Heart left ventricle (tissue), 16 donors: ENCODE measurements at regions not wholly inside any gene's neighbourhood (a gene's known extent, or its start where the extent isn't known, plus 50 kb on each side); places are given as distances from the start of the nearest gene placed in this dataset.

Source experiments
- ATAC-seq, 4 donors: fragments of 200-7000 bp; cut with Tn5 transposase; one replicate each; pipeline ENCODE4 v1.9.1; 2020 to 2022; ENCODE audit warnings: moderate library complexity in 4 of 4, mild to moderate bottlenecking in 3 of 4, moderate number of reproducible peaks in 1 of 4
- DNase-seq, 5 donors: peaks; one replicate each; pipeline ENCODE4 v3.0.0-alpha.2; 2020
- H3K27ac ChIP-seq, 12 donors: fragments of 200-600 bp; sonication (generic) in 4 of 12; one replicate each; pipeline versions ENCODE4 v1.5.0 to v1.8.0; 2016 to 2022; ENCODE audit warnings: mild to moderate bottlenecking in 2 of 12
- H3K27me3 ChIP-seq, 9 donors: fragments of 200-600 bp; sonication (generic) in 2 of 9; one replicate each; pipeline versions ENCODE4 v1.5.1 to v1.8.0; 2016 to 2022; ENCODE audit warnings: mild to moderate bottlenecking in 3 of 9
- H3K36me3 ChIP-seq, 9 donors: fragments of 200-600 bp; sonication (generic) in 2 of 9; one replicate each; pipeline versions ENCODE4 v1.5.0 to v1.8.0; 2018 to 2022; ENCODE audit warnings: mild to moderate bottlenecking in 2 of 9
- H3K4me1 ChIP-seq, 12 donors: fragments of 200-600 bp; sonication (generic) in 4 of 12; one replicate each; pipeline versions ENCODE4 v1.5.0 to v1.8.0; 2016 to 2022; ENCODE audit warnings: mild to moderate bottlenecking in 3 of 12
- H3K4me3 ChIP-seq, 12 donors: fragments of 200-600 bp; sonication (generic) in 4 of 12; one replicate each; pipeline versions ENCODE4 v1.5.0 to v1.8.0; 2017 to 2022; ENCODE audit warnings: mild to moderate bottlenecking in 9 of 12, moderate library complexity in 4 of 12
- H3K9me3 ChIP-seq, 12 donors: fragments of 200-600 bp; sonication (generic) in 4 of 12; one replicate each; pipeline versions ENCODE4 v1.5.0 to v1.8.0; 2016 to 2022; ENCODE audit warnings: mild to moderate bottlenecking in 1 of 12
- POLR2A ChIP-seq, 2 donors: fragments of 450-650 bp; IDR thresholded peaks; one replicate each; pipeline ENCODE4 v1.6.1; 2017; ENCODE audit warnings: antibody characterized with exemption in 2 of 2, mild to moderate bottlenecking in 2 of 2, moderate library complexity in 2 of 2
- WGBS, 4 donors: extraction: QIAGEN DNeasy Blood & Tissue Kit in 2 of 4; methylation state at CpG; one replicate each; pipeline versions ENCODE4 v1.1.5 to v1.1.7; 2013 to 2018; 5-methylcytosine and 5-hydroxymethylcytosine counted together
- intact Hi-C, 10 donors: fragments of 100-400 bp; cut with DNase I; formaldehyde crosslinking; loops; one replicate each; pipeline versions ENCODE4 v1.11.1 to v1.14.2; 2022
- TF ChIP-seq, protein P1 (sequence below), 12 donors: fragments of 200-600 bp; sonication (generic) in 4 of 12; IDR thresholded peaks; one replicate each; pipeline versions ENCODE4 v1.5.0 to v1.8.0; 2018 to 2022; ENCODE audit warnings: antibody characterized with exemption in 12 of 12, mild to moderate bottlenecking in 5 of 12
- donor health status: ischemic (EF 13 %, LVEDD 7.1; RV severe dilation, severe dysfunction).
- donor health status: healthy with polysubstance abuse.
- donor health status: DM: no; HTN: yes; CAD: no.
- donor health status: DM: no; HTN: no; CAD: no.
- donor health status: ischemic (EF 25% LVEDD 6.9; RV normal size, moderate dysfunction).
- donor health status: ischemic (EF 25% LVEDD 5.7; RV mildly dilated, moderate dysfunction).
- donor health status: healthy.
- donor health status: DM: yes; HTN: yes; CAD: no.
- donor health status: ischemic (EF 35%, LVEDD 5.7; RV mildly dilated, moderate dysfunction).
- donor health status: nonischemic (EF 11% LVEDD 7.7; RV severe dilation, severe dysfunction).
- donor health status: DM: yes; HTN: yes; CAD: no.
- donor health status: PGD.
- donor health status: ischemic (EF 29% LVEDD 5.4; RV normal size, mild dysfunction).
- donor health status: nonischemic (EF 23%, LVEDD 6.1; RV moderate dilation, normal function).

DNA sequence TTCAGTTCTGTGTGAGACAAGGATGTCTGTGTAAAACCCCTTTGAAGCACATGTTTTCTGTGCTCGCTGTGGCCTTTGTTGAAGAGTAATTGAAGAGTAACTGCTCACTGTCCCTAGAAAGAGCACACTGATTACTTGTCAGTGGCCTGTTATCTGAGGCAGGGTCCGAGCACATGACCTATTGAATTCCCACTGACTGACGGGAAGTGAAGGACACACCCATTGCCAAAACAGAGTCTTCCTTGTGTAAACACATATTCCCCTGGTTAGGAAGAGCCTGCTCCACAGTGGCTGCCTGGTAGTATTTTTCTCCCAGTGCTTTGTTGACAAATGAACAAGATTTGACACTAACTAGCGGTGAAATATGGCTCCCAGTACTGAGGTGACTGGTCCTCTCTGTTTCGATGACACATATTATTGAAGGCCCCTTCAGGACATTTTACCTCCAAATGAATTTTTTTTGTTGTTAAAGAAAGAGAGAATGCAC lies 148.5 kb upstream of the GYPC start:
- WGBS, 4 donors: 48 to 59% (median 58%) methylated on average over 4 to 5 of the region's 5 CpGs
- intact Hi-C loops: no loop called here
- peaks cover 0 to 7% (median 0%) of the 10 kb centered on the region in 12 donors for H3K4me1 ChIP-seq
- DNase-seq (no peak), ATAC-seq (peak in 1 of 4 donors; percentile 63)
- H3K27ac ChIP-seq: no peak overlapping the region
- H3K36me3 ChIP-seq: no peaks in the 10 kb centered on the region
- H3K27me3 ChIP-seq: no peaks in the 10 kb centered on the region
- no peak overlapping the region for H3K4me3 ChIP-seq
- no peak for TF ChIP-seq POLR2A (IDR thresholded peaks at IDR 0.05)
- no peaks in the 10 kb centered on the region for H3K9me3 ChIP-seq

DNA sequence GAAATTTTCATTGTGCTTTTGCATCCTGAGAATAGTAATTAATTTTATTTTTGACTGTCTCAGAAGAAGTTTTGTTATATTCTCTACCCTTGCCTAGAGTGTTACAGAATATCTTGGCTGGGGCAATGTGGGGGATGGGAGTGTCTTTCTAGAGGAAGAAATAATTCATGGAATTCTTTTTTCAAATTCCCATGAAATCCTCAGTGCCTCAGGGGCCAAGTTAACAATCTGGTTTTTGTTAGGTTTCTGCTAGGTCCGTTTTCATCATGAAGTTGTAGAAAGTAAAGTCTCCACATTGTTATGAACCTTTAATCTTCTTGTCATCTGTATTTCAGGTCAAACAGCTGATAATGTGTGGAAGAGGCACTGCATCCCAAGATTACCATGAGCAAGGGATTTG lies 145.6 kb upstream of the GYPC start:
- ATAC-seq (no peak), DNase-seq (no peak)
- Histone ChIP-seq H3K4me1 (peaks cover 0 to 7% (median 0%) of the 10 kb centered on the region in 12 donors), H3K36me3 (no peaks in the 10 kb centered on the region), H3K4me3 (no peak overlapping the region), H3K27me3 (no peaks in the 10 kb centered on the region), H3K9me3 (peaks cover 0 to 4% (median 0%) of the 10 kb centered on the region in 12 donors), H3K27ac (no peak overlapping the region)
- WGBS, 4 donors: 41 to 48% (median 46%) methylated on average over 1 of the region's 1 CpG
- TF ChIP-seq POLR2A (IDR thresholded peaks at IDR 0.05): no peak
- TF ChIP-seq, protein P1, sequence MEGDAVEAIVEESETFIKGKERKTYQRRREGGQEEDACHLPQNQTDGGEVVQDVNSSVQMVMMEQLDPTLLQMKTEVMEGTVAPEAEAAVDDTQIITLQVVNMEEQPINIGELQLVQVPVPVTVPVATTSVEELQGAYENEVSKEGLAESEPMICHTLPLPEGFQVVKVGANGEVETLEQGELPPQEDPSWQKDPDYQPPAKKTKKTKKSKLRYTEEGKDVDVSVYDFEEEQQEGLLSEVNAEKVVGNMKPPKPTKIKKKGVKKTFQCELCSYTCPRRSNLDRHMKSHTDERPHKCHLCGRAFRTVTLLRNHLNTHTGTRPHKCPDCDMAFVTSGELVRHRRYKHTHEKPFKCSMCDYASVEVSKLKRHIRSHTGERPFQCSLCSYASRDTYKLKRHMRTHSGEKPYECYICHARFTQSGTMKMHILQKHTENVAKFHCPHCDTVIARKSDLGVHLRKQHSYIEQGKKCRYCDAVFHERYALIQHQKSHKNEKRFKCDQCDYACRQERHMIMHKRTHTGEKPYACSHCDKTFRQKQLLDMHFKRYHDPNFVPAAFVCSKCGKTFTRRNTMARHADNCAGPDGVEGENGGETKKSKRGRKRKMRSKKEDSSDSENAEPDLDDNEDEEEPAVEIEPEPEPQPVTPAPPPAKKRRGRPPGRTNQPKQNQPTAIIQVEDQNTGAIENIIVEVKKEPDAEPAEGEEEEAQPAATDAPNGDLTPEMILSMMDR (IDR thresholded peaks at IDR 0.05): no peak
- intact Hi-C loops: no loop called here

DNA sequence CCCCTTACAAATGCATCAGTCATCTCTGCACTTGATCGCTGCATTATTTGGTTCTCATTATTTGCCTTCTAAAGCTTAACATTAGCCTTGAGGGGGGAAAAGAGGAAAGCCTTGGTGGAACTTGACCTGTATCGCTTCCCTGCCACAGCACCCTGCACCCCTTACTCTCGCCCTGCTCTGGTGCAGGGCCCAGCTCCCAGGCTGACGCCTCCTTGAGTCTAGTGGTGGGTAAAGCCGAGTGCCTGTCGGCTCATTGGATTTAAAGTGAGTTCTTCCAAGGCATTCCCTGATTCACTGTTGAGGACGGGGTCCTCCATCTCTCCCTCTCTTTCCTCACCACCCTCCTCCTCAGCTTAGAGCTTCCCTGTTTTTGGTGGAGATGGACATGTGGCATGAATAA lies 145.0 kb upstream of the GYPC start:
- TF ChIP-seq POLR2A (IDR thresholded peaks at IDR 0.05): no peak
- TF ChIP-seq, protein P1 (IDR thresholded peaks at IDR 0.05): no peak
- Histone ChIP-seq H3K27ac (no peak overlapping the region), H3K4me3 (no peak overlapping the region), H3K4me1 (peaks cover 0 to 7% (median 0%) of the 10 kb centered on the region in 12 donors), H3K27me3 (no peaks in the 10 kb centered on the region), H3K9me3 (peaks cover 0 to 4% (median 0%) of the 10 kb centered on the region in 12 donors), H3K36me3 (no peaks in the 10 kb centered on the region)
- ATAC-seq (no peak), DNase-seq (no peak)
- 95 to 99% (median 96%) methylated on average over 7 of the region's 7 CpGs for WGBS, 4 donors
- intact Hi-C loops: no loop called here

DNA sequence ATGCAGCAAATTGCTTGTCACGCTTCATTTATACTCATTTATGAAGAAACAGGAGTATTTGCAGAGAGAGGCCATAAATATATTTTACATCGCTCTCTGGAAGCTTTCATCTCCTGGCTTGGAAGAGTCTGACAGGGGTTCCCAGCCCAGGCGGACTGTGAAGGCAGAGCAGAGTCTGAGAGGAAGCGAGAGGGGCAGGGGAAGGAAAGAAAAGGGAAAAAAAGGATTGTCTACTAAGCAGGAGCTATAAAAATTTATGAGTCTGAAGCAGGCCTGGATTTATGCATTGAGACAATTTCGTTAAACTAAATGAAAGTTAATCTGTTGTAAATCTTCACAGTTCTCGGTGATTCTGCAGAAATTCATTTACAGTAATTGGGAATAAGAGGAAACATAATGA lies 143.9 kb upstream of the GYPC start:
- no peak overlapping the region for H3K4me3 ChIP-seq
- ATAC-seq (no peak), DNase-seq (no peak)
- no peaks in the 10 kb centered on the region for H3K27me3 ChIP-seq
- intact Hi-C loops: no loop called here
- H3K36me3 ChIP-seq: no peaks in the 10 kb centered on the region
- peaks cover 0 to 7% (median 0%) of the 10 kb centered on the region in 12 donors for H3K4me1 ChIP-seq
- no peak overlapping the region for H3K27ac ChIP-seq
- 93 to 95% (median 94%) methylated on average over 6 of the region's 6 CpGs for WGBS, 4 donors
- peaks cover 0 to 4% (median 0%) of the 10 kb centered on the region in 12 donors for H3K9me3 ChIP-seq
- TF ChIP-seq POLR2A (IDR thresholded peaks at IDR 0.05): no peak
- TF ChIP-seq, protein P1 (IDR thresholded peaks at IDR 0.05): no peak

DNA sequence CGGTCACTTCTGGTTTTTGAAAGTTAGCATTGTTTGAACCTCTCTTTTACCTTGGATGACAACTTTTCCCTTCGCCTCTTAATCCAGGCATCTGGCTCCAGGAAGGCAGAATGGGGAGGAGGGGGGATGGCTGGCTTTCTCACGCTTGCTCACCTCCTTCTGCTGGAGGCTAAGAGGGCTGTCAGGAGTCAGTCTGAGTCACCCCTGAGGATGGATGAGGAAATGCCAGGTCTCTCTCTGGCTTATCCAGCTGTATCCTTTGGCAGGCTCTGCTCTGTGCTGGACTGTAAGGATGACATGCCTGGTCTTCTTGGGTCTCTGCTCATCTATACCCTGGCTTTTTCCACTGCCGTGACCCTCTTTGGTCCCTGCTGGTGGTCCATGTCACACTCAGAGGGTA lies 142.9 kb upstream of the GYPC start:
- Histone ChIP-seq H3K36me3 (no peaks in the 10 kb centered on the region), H3K4me1 (no peaks in the 10 kb centered on the region), H3K27me3 (no peaks in the 10 kb centered on the region), H3K9me3 (peaks cover 0 to 4% (median 0%) of the 10 kb centered on the region in 12 donors), H3K27ac (no peak overlapping the region), H3K4me3 (no peak overlapping the region)
- intact Hi-C loops: no loop called here
- 60 to 92% (median 90%) methylated on average over 4 of the region's 4 CpGs for WGBS, 4 donors
- DNase-seq (no peak), ATAC-seq (no peak)
- TF ChIP-seq, protein P1 (IDR thresholded peaks at IDR 0.05): no peak
- no peak for TF ChIP-seq POLR2A (IDR thresholded peaks at IDR 0.05)
